ENCODE measurements at regions not wholly inside any gene's neighbourhood (a gene's known extent, or its start where the extent isn't known, plus 50 kb on each side); places are given as distances from the start of the nearest gene placed in this dataset.

GRCh38 chr5:27406020-27406419, 367.6 kb upstream of the CDH9 start:
- DNase-seq, result no peak

- no peak for DNase-seq
Observed at GRCh38 chr5:27403243-27403882, 365.0 kb upstream of the CDH9 start.

- DNase-seq, result no peak
Observed at GRCh38 chr5:27402828-27403227, 364.4 kb upstream of the CDH9 start.

GRCh38 chr5:27396998-27397397, 358.6 kb upstream of the CDH9 start:
- no peak for DNase-seq

- no peak for DNase-seq
Observed at GRCh38 chr5:27392716-27393115, 354.3 kb upstream of the CDH9 start.

- DNase-seq, result no peak
Observed at GRCh38 chr5:27389696-27390095, 351.3 kb upstream of the CDH9 start.

GRCh38 chr5:27388755-27389154, 350.4 kb upstream of the CDH9 start:
- DNase-seq, result no peak

- no peak for DNase-seq
Observed at GRCh38 chr5:27387535-27388073, 349.2 kb upstream of the CDH9 start.

- no peak for DNase-seq
Observed at GRCh38 chr5:27381686-27382085, 343.3 kb upstream of the CDH9 start.

- DNase-seq, result no peak
Observed at GRCh38 chr5:27377626-27378025, 339.2 kb upstream of the CDH9 start.

- no peak for DNase-seq
Observed at GRCh38 chr5:27353970-27354369, 315.6 kb upstream of the CDH9 start.

- no peak for DNase-seq
Observed at GRCh38 chr5:27353540-27353939, 315.2 kb upstream of the CDH9 start.

- no peak for DNase-seq
Observed at GRCh38 chr5:27341342-27341741, 303.0 kb upstream of the CDH9 start.

GRCh38 chr5:27336817-27337216, 298.4 kb upstream of the CDH9 start:
- DNase-seq, result no peak

- no peak for DNase-seq
Observed at GRCh38 chr5:27328480-27328879, 290.1 kb upstream of the CDH9 start.

- DNase-seq, result no peak
Observed at GRCh38 chr5:27325513-27325912, 287.1 kb upstream of the CDH9 start.

- DNase-seq, result no peak
Observed at GRCh38 chr5:27318701-27319100, 280.3 kb upstream of the CDH9 start.

- no peak for DNase-seq
Observed at GRCh38 chr5:27316271-27316650, 277.9 kb upstream of the CDH9 start.

- DNase-seq, result no peak
Observed at GRCh38 chr5:27315363-27316270, 277.2 kb upstream of the CDH9 start.

- no peak for DNase-seq
Observed at GRCh38 chr5:27313549-27313948, 275.2 kb upstream of the CDH9 start.

- DNase-seq, result no peak
Observed at GRCh38 chr5:27312291-27312893, 274.0 kb upstream of the CDH9 start.

- DNase-seq, result no peak
Observed at GRCh38 chr5:27311544-27311943, 273.2 kb upstream of the CDH9 start.

- DNase-seq, result no peak
Observed at GRCh38 chr5:27308153-27308552, 269.8 kb upstream of the CDH9 start.

GRCh38 chr5:27290172-27290571, 251.8 kb upstream of the CDH9 start:
- no peak for DNase-seq
